ENCODE measurements at regions not wholly inside any gene's neighbourhood (a gene's known extent, or its start where the extent isn't known, plus 50 kb on each side); places are given as distances from the start of the nearest gene placed in this dataset.
"Not testable (repeated sequence)": the region's sequence is repeated elsewhere in the genome, so short reads cannot be mapped to it uniquely, and the experiment has no call there.

- no peak for TF ChIP-seq FOXP2 (optimal IDR thresholded peaks at IDR 0.05; ENCODE audit: control extremely low read depth, extremely low read length, insufficient read depth)
- TF ChIP-seq POLR2AphosphoS5 (IDR thresholded peaks at IDR 0.05; ENCODE audit: borderline replicate concordance, low read depth, low read length) = no peak
- TF ChIP-seq EZH2 (IDR thresholded peaks at IDR 0.05) = no peak
- Histone ChIP-seq H3K4me3 (no peak overlapping the region), H3K9ac (ENCODE audit: insufficient read length) (no peak overlapping the region), H3K9me3 (ENCODE audit: low read depth, low read length) (no peaks in the 10 kb centered on the region; the same call in 1 of the 2 replicates), H3K36me3 (ENCODE audit: insufficient read depth, low read length) (no peaks in the 10 kb centered on the region), H3K27ac (no peak overlapping the region)
- DNase-seq (ENCODE audit: low read depth, low spot score) = no peak
Measured at GRCh38 chr9:90188656-90189055, 454.0 kb downstream of the DIRAS2 start.

GRCh38 chr9:90189306-90189705 is 453.3 kb downstream of the DIRAS2 start:
- H3K36me3 ChIP-seq (ENCODE audit: insufficient read depth, low read length) = no peaks in the 10 kb centered on the region
- H3K9me3 ChIP-seq (ENCODE audit: low read depth, low read length) = no peaks in the 10 kb centered on the region; the same call in 1 of the 2 replicates
- TF ChIP-seq FOXP2 (optimal IDR thresholded peaks at IDR 0.05; ENCODE audit: control extremely low read depth, extremely low read length, insufficient read depth) = no peak
- no peak for TF ChIP-seq POLR2AphosphoS5 (IDR thresholded peaks at IDR 0.05; ENCODE audit: borderline replicate concordance, low read depth, low read length)
- no peak for TF ChIP-seq EZH2 (IDR thresholded peaks at IDR 0.05)
- no peak overlapping the region for H3K9ac ChIP-seq (ENCODE audit: insufficient read length)
- no peak overlapping the region for H3K27ac ChIP-seq
- no peak overlapping the region for H3K4me3 ChIP-seq
- no peak for DNase-seq (ENCODE audit: low read depth, low spot score)

GRCh38 chr9:90192465-90192864 is 450.2 kb downstream of the DIRAS2 start:
- not testable (repeated sequence) for H3K9ac ChIP-seq (ENCODE audit: insufficient read length)

GRCh38 chr9:90198956-90199355 is 443.7 kb downstream of the DIRAS2 start:
- TF ChIP-seq EZH2 (IDR thresholded peaks at IDR 0.05) (no peak), FOXP2 (optimal IDR thresholded peaks at IDR 0.05; ENCODE audit: control extremely low read depth, extremely low read length, insufficient read depth) (no peak), POLR2AphosphoS5 (IDR thresholded peaks at IDR 0.05; ENCODE audit: borderline replicate concordance, low read depth, low read length) (no peak)
- no peak overlapping the region for H3K9ac ChIP-seq (ENCODE audit: insufficient read length)
- H3K36me3 ChIP-seq (ENCODE audit: insufficient read depth, low read length) = no peaks in the 10 kb centered on the region
- no peaks in the 10 kb centered on the region for H3K9me3 ChIP-seq (ENCODE audit: low read depth, low read length)
- no peak for DNase-seq (ENCODE audit: low read depth, low spot score)
- H3K27ac ChIP-seq = no peak overlapping the region
- H3K4me3 ChIP-seq = no peak overlapping the region

More at GRCh38 chr9:90192465-90192864, 450.2 kb downstream of the DIRAS2 start:
- not testable (repeated sequence) for H3K9me3 ChIP-seq (ENCODE audit: low read depth, low read length); H3K36me3 ChIP-seq (ENCODE audit: insufficient read depth, low read length); H3K27ac ChIP-seq; H3K4me3 ChIP-seq; DNase-seq (ENCODE audit: low read depth, low spot score)

GRCh38 chr9:90201766-90202165 is 440.9 kb downstream of the DIRAS2 start:
- no peak overlapping the region for H3K4me3 ChIP-seq
- H3K9me3 ChIP-seq (ENCODE audit: low read depth, low read length) = no peaks in the 10 kb centered on the region
- no peak overlapping the region for H3K9ac ChIP-seq (ENCODE audit: insufficient read length)
- DNase-seq (ENCODE audit: low read depth, low spot score) = no peak
- TF ChIP-seq POLR2AphosphoS5 (IDR thresholded peaks at IDR 0.05; ENCODE audit: borderline replicate concordance, low read depth, low read length) = no peak
- no peak overlapping the region for H3K27ac ChIP-seq
- no peaks in the 10 kb centered on the region for H3K36me3 ChIP-seq (ENCODE audit: insufficient read depth, low read length)

GRCh38 chr9:90204128-90204831 is 438.3 kb downstream of the DIRAS2 start:
- H3K36me3 ChIP-seq (ENCODE audit: insufficient read depth, low read length) = no peaks in the 10 kb centered on the region
- H3K9ac ChIP-seq (ENCODE audit: insufficient read length) = no peak overlapping the region
- no peak overlapping the region for H3K4me3 ChIP-seq
- no peaks in the 10 kb centered on the region for H3K9me3 ChIP-seq (ENCODE audit: low read depth, low read length)
- DNase-seq (ENCODE audit: low read depth, low spot score) = no peak
- TF ChIP-seq FOXP2 (optimal IDR thresholded peaks at IDR 0.05; ENCODE audit: control extremely low read depth, extremely low read length, insufficient read depth) (no peak), EZH2 (IDR thresholded peaks at IDR 0.05) (no peak), POLR2AphosphoS5 (IDR thresholded peaks at IDR 0.05; ENCODE audit: borderline replicate concordance, low read depth, low read length) (no peak)
- no peak overlapping the region for H3K27ac ChIP-seq

- H3K9ac ChIP-seq (ENCODE audit: insufficient read length); DNase-seq (ENCODE audit: low read depth, low spot score); H3K36me3 ChIP-seq (ENCODE audit: insufficient read depth, low read length); H3K9me3 ChIP-seq (ENCODE audit: low read depth, low read length); H3K4me3 ChIP-seq; H3K27ac ChIP-seq: not testable (repeated sequence)
Measured at GRCh38 chr9:90213045-90213444, 429.6 kb downstream of the DIRAS2 start.

- Histone ChIP-seq H3K4me3 (no peak overlapping the region), H3K27ac (no peak overlapping the region), H3K9ac (ENCODE audit: insufficient read length) (no peak overlapping the region), H3K9me3 (ENCODE audit: low read depth, low read length) (no peaks in the 10 kb centered on the region), H3K36me3 (ENCODE audit: insufficient read depth, low read length) (no peaks in the 10 kb centered on the region)
- TF ChIP-seq FOXP2 (optimal IDR thresholded peaks at IDR 0.05; ENCODE audit: control extremely low read depth, extremely low read length, insufficient read depth) (no peak), POLR2AphosphoS5 (IDR thresholded peaks at IDR 0.05; ENCODE audit: borderline replicate concordance, low read depth, low read length) (no peak), EZH2 (IDR thresholded peaks at IDR 0.05) (no peak)
- no peak for DNase-seq (ENCODE audit: low read depth, low spot score)
Measured at GRCh38 chr9:90219548-90220118, 423.0 kb downstream of the DIRAS2 start.

- not testable (repeated sequence) for H3K9me3 ChIP-seq (ENCODE audit: low read depth, low read length); H3K36me3 ChIP-seq (ENCODE audit: insufficient read depth, low read length); H3K9ac ChIP-seq (ENCODE audit: insufficient read length); DNase-seq (ENCODE audit: low read depth, low spot score); H3K27ac ChIP-seq; H3K4me3 ChIP-seq
Measured at GRCh38 chr9:90221899-90222298, 420.7 kb downstream of the DIRAS2 start.

- H3K36me3 ChIP-seq (ENCODE audit: insufficient read depth, low read length); H3K9me3 ChIP-seq (ENCODE audit: low read depth, low read length); H3K9ac ChIP-seq (ENCODE audit: insufficient read length); H3K27ac ChIP-seq; H3K4me3 ChIP-seq: not testable (repeated sequence)
- DNase-seq (ENCODE audit: low read depth, low spot score) = peak; percentile 1
Measured at GRCh38 chr9:90226839-90227338, 415.7 kb downstream of the DIRAS2 start.

- H3K9me3 ChIP-seq (ENCODE audit: low read depth, low read length); H3K27ac ChIP-seq; H3K4me3 ChIP-seq; H3K9ac ChIP-seq (ENCODE audit: insufficient read length); H3K36me3 ChIP-seq (ENCODE audit: insufficient read depth, low read length); DNase-seq (ENCODE audit: low read depth, low spot score): not testable (repeated sequence)
Measured at GRCh38 chr9:90233081-90233480, 409.5 kb downstream of the DIRAS2 start.
